ENCODE measurements at regions not wholly inside any gene's neighbourhood (a gene's known extent, or its start where the extent isn't known, plus 50 kb on each side); places are given as distances from the start of the nearest gene placed in this dataset.

DNA sequence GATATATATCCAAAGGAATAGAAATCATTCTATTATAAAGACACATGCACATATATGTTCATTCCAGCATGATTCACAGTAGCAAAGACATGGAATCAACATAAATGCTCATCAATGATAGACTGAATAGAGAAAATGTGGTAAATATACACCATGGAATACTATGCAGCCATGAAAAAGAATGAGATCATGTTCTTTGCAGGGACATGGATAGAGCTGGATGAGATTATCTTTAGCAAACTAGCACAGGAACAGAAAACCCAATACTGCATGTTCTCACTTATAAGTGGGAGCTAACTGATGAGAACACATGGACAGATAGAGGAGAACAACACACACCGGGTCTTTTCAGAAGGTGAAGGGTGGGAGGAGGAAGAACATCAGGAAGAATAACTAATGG lies 1318.6 kb downstream of the PCDH19 start:
- no peak for DNase-seq (ENCODE audit: low spot score)

DNA sequence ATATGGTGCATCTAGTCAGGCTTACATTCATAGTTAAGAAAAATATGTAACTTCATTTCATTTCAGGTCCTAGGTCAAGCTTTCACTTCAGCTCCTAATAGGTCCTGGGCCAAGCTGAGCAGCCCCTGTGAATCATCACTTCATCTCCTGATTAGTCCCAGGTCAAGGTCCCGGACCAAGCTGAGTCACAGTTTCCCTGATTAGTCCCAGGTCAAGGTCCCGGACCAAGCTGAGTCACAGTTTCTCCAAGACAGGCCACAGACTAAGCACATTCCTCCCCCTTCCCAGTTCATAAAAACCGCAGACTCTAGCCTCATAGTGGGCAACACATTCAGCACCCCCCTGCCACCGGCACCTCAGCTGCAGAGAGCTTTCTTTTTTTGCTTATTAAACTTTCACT lies 1331.8 kb downstream of the PCDH19 start:
- DNase-seq (ENCODE audit: low spot score): peak; percentile 42

DNA sequence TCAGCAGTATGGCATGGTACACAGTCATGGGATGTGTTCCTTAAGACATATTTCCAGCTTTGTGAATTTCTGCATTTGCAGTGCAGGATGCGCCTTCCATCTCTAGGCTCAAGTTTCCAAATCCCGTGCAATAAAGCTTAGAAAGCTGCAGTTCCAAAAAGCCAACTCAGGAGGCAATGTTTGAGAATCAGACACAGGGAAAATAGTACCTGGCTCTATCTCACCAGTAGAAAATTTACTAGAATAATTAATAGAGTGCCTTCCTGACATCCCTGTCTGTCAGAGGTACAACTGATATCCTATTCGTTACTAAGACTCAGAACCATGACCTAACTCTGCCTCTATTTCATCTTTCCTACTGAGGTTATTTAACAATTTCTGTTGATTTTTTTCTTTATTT lies 1333.0 kb downstream of the PCDH19 start:
- no peak for DNase-seq (ENCODE audit: low spot score)

DNA sequence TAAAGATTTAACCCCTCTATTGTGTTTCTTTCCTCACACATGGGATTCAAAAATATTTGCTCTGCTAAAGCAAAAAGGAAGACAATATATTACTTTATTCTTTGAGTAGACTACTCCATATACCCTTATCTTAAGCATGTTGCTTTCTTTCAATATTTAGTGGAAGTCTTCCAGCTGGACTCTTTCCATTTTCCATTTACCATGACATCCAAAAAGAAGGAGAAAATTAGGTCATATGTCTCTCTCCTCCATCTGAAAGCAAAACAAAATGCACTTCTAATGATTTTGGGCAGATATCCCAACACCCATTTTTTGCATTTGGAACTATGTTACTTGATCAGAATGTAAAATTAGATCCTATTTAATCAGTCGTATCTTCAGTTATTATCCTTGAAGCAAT lies 1336.5 kb downstream of the PCDH19 start:
- DNase-seq (ENCODE audit: low spot score): no peak

DNA sequence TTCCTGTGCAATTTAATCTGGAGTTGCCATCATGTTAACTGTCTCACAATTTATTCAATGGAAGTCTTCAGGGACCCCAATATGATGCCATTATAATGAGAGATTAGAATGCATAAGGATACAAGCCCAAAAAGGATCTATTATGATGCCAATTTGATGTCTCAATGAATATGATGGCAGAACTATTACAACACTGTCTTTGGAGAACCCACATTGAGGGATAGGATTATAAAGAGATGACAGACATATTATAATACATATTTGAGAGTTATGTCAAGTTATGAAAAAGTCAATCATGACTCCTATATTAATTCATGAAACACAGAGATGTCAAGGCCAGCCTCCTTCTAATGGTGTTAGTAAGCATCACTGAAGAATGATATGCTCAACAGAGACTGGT lies 1358.4 kb downstream of the PCDH19 start:
- no peak for DNase-seq (ENCODE audit: low spot score)

DNA sequence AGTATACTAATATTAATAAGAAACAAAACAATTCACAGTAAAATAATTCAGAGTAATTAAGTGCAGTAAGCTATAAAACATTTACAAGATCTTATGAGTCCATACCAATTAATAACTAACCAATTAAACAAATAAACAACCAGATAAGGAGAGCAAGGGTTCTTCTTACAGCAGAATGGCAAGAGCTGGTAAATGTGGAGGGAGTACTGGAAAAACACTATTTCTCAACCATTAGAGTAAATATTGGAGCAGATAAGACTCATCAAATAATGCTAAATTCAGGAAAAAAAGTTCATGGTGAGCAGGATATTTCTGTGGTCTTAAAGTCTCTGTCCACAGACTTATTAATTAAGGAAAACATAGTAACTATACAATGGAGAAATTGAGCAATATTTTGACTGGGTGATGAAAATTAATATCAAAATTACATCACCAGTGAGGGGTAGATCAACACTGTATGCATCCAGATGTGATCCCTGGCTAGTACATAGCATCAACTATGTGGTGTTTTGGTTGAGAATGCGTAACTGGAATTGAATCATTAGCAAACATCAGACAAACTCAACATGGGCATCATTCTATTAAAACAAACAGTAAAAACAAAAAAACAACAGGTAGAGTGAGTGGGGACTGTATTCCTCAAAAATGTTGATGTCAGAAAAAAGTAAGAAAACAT lies 1376.7 kb downstream of the PCDH19 start:
- DNase-seq (ENCODE audit: low spot score): no peak

DNA sequence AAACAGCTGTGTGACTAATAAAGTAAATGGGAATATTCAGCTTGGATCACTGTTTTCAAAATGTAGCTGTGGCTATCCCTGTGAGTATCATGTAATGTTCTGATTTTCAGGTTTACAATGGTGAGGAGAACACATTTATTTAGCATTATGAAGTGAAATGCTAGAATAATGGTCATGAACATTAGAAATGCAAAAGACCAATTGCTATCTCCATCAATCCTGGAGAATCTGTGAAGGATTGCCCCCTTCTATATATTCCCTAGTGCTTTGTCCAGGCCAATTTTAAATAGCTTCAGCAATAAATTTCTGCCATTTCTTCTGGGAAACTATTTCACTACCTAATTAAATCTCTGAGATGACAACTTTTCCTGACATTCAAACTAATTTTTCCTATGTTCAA lies 1399.1 kb downstream of the PCDH19 start:
- DNase-seq (ENCODE audit: low spot score): no peak

DNA sequence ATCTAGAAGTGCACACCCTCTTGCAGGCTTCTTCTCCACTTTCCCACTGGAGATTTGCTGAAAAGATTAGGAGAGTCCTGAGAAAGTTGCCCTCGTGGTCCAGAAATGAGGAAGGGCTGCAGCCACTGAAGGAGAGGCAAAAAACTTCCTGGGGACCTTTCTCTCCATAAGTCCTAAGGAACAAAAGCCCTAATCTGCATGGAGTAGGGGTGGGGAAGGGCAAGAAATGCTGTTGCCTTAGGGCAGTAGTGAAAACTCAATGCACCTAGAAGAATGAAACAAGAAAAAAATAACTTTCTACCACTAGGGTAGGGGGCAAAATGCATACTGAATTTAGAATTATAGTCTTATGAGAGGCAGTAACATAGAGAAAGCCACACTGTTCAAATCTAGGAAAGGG lies 1408.8 kb downstream of the PCDH19 start:
- DNase-seq (ENCODE audit: low spot score): no peak

DNA sequence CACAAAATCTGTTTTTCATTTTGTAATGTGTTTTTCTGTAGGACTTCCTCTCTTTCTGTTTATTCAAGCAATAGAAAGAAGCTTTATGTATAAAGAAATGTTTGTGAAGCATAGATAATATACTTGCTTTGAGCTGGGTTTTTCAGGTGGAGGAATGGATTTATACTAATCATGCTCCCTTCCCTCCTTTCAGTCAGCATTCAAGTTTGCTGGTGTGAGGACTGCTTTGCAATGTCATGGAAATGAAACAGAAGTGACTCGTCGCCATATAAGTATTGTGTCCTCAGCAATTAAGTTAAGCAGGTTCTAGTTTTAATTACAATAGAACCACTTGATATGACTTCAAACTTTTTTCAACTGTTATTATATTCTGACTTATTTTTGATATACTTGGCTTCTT lies 1447.1 kb downstream of the PCDH19 start:
- DNase-seq (ENCODE audit: low spot score): no peak

DNA sequence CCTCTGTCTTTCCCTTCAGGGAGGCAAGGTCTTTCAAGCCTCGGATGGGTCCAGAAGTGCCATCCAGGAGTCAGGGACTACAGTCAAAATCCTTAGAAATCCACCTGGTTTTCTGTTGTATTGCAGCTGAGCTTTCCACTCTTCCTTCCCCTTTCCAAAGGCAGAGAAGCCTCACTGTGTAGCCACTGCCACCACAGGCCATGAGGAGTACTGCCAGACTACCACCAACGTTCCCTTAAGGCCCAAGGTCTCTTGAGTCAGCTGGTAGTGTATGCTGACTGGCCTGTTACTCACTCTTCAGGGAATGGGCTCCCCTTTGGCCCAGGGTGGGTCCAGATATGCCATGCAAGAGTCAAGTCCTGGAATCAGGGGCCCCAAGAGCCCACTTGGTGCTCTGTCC lies 1454.1 kb downstream of the PCDH19 start:
- peak; percentile 3 for DNase-seq (ENCODE audit: low spot score)

DNA sequence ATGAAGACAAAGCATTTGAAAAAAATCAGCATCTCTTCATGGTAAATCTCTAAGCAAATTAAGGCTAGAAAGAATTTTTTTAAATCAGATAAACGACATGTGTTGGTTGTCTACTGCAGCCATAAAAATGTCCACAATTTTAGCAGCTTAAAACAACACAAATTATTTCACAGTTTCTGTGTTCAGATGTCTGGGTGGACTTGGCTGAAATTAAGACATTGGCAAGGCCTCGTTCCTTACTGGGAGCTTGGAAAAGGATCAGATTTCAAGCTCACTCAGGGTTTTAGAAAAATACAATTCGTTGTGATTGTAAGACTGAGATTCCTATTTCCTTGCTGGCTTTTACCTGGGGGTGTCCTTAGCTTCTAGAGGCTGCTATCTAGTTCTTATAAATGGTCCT lies 1470.6 kb downstream of the PCDH19 start:
- no peak for DNase-seq (ENCODE audit: low spot score)

DNA sequence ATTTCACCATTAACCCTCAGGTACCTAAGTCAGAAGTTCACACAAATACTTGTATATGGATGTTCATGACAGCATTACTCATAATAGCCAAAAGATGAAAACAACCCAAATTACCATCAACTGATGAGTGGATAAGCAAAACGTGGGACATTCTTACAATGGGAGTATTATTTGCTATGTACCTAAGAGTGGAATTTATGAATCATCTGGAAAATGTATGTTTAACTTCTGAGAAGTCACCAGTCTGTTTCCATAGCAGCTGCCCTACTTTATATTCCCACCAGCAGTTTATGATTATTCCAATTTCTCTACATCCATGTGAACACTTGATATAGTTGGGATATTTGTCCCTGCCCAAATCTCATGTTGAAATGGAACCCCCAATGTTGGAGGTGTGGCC lies 1478.9 kb downstream of the PCDH19 start:
- peak; percentile 15 for DNase-seq (ENCODE audit: low spot score)

DNA sequence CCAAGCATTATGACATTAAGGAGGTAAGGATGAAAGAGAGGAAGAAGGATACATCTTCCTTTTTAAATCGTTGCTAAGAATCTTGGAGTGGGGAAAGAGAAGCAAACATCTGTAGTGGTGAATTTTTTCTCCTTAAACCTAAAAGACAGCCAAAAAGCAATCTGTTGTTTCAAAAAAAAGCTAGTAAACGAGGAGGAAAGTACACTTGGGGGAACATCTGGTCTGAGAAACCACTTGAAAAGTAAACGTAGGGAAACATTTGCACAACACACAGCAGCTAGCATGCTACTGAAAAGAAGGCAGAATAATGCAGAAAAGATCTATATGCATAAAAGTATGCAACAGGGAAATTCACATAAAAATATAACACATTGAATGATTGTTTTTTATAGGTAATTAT lies 1485.6 kb downstream of the PCDH19 start:
- no peak for DNase-seq (ENCODE audit: low spot score)

DNA sequence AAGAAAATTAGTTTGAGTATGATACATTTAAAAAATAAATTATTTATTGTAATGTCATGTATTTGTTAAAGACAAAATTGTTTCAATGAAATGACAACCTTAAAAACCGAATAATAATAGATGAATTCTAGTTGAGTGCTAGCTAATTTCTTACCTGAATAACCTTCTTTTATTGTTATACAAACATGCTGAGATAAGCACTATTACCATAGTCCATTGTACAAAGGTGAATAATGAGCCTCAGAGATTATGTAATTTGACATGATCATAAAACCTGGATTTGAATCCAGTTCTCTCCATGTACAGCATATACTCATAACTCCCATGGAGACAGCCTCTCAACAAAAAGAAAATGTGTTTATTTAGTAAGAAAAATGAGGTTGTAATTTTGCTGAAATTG lies 1512.9 kb downstream of the PCDH19 start:
- no peak for DNase-seq (ENCODE audit: low spot score)

DNA sequence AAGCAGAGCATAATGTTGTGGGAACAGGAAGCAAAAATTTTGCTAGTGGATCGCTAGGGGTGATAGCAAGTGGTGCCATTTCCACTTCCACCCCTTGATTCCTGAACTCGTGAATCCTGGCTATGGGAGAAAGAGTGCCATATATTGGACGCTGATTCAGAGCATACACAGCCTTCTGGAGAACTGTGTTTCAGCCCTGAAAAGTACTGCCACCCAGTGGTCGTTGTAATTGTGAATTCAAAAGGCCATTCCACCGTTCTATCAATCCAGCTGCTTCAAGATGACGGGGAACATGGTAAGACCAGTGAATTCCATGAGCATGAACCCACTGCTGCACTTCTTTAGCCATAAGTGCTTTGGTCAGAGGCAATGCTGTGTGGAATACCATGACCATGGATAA lies 1559.4 kb downstream of the PCDH19 start:
- peak; percentile 36 for DNase-seq (ENCODE audit: low spot score)

Measured in RKO (cell line).